Renal cortical epithelial cell (primary cell): ENCODE measurements at regions not wholly inside any gene's neighbourhood (a gene's known extent, or its start where the extent isn't known, plus 50 kb on each side); places are given as distances from the start of the nearest gene placed in this dataset.
"Not testable (repeated sequence)": the region's sequence is repeated elsewhere in the genome, so short reads cannot be mapped to it uniquely, and the experiment has no call there.

Source experiments
- DNase-seq: peaks from one replicate; pipeline ENCODE4 v3.0.0-alpha.2; 2011; ENCODE audit warnings: low read depth

GRCh38 chr22:44650806-44651205 is 51.2 kb upstream of the PRR5 start:
- no peak for DNase-seq

GRCh38 chr22:44648821-44649565 is 53.0 kb upstream of the PRR5 start:
- DNase-seq = no peak

GRCh38 chr22:44648085-44648820 is 53.8 kb upstream of the PRR5 start:
- no peak for DNase-seq

- no peak for DNase-seq
These were observed 54.9 kb upstream of the PRR5 start for GRCh38 chr22:44647141-44647540.

GRCh38 chr22:44646668-44647067 is 55.3 kb upstream of the PRR5 start:
- DNase-seq = no peak

- no peak for DNase-seq
These were observed 55.9 kb upstream of the PRR5 start for GRCh38 chr22:44646141-44646540.

- DNase-seq = no peak
These were observed 56.5 kb upstream of the PRR5 start for GRCh38 chr22:44645531-44645930.

- DNase-seq = no peak
These were observed 56.9 kb upstream of the PRR5 start for GRCh38 chr22:44645083-44645482.

GRCh38 chr22:44643526-44644101 is 58.4 kb upstream of the PRR5 start:
- DNase-seq = not testable (repeated sequence)

- no peak for DNase-seq
These were observed 59.8 kb upstream of the PRR5 start for GRCh38 chr22:44642096-44642644.

- no peak for DNase-seq
These were observed 61.3 kb upstream of the PRR5 start for GRCh38 chr22:44640618-44641155.

GRCh38 chr22:44639891-44640617 is 62.0 kb upstream of the PRR5 start:
- DNase-seq = no peak

GRCh38 chr22:44638971-44639760 is 62.8 kb upstream of the PRR5 start:
- no peak for DNase-seq

GRCh38 chr22:44636502-44637206 is 65.3 kb upstream of the PRR5 start:
- DNase-seq = not testable (repeated sequence)

GRCh38 chr22:44635567-44635966 is 66.4 kb upstream of the PRR5 start:
- DNase-seq = not testable (repeated sequence)

- no peak for DNase-seq
These were observed 67.3 kb upstream of the PRR5 start for GRCh38 chr22:44634426-44635321.

GRCh38 chr22:44633647-44634046 is 68.4 kb upstream of the PRR5 start:
- no peak for DNase-seq

- no peak for DNase-seq
These were observed 69.2 kb upstream of the PRR5 start for GRCh38 chr22:44632541-44633396.
